Nephron progenitor cell (in vitro differentiated cells): ENCODE measurements at regions not wholly inside any gene's neighbourhood (a gene's known extent, or its start where the extent isn't known, plus 50 kb on each side); places are given as distances from the start of the nearest gene placed in this dataset.

Source experiments
- DNase-seq: peaks from one replicate; pipeline ENCODE4 v3.0.0; 2021
- H3K27ac Mint-ChIP-seq: 2 replicates; pipeline ENCODE4 v1.8.0; 2021; ENCODE audit warnings: mild to moderate bottlenecking, moderate library complexity, mixed read lengths
- H3K27me3 Mint-ChIP-seq: 2 replicates; pipeline ENCODE4 v1.8.0; 2021; ENCODE audit warnings: mild to moderate bottlenecking, low read depth, mixed read lengths; ENCODE audit not compliant: poor library complexity
- H3K36me3 Mint-ChIP-seq: 2 replicates; pipeline ENCODE4 v1.8.0; 2021; ENCODE audit warnings: low read depth, mixed read lengths
- H3K4me1 Mint-ChIP-seq: 2 replicates; pipeline ENCODE4 v1.8.0; 2021; ENCODE audit warnings: mixed read lengths
- H3K4me3 Mint-ChIP-seq: 2 replicates; pipeline ENCODE4 v1.8.0; 2021; ENCODE audit warnings: mild to moderate bottlenecking, moderate library complexity, mixed read lengths
- H3K9me3 Mint-ChIP-seq: 2 replicates; pipeline ENCODE4 v1.8.0; 2021; ENCODE audit warnings: mild to moderate bottlenecking, moderate library complexity, mixed read lengths
- TF ChIP-seq, protein P1 (sequence below): fragments of 200-600 bp; sonication (generic); IDR thresholded peaks from 2 replicates; pipeline ENCODE4 v1.5.0; 2021; ENCODE audit warnings: antibody characterized with exemption

DNA sequence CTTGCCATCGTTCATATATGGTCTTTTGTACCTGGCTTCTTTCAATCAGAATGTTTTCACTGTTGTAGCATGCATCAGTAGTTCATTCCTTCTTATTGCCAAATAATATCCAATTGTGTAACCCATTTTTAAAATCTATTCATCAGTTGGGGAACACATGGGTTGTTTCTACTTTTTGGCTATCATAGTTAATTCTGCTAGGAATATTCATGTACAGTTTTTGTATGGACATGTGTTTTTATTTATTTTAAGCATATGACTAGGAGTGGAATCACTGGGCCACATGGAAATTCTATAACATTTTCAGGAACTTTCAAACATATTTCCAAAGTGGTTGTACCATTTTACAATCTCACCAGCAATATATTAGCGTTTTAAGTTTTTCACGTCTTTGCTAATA, 151.9 kb upstream of the PRNP start:
- Mint-ChIP-seq H3K27me3 (peaks cover 17% of the 10 kb centered on the region), H3K27ac (no peak overlapping the region), H3K4me3 (no peak overlapping the region), H3K4me1 (no peaks in the 10 kb centered on the region), H3K36me3 (no peaks in the 10 kb centered on the region), H3K9me3 (peaks cover 4% of the 10 kb centered on the region)
- no peak for DNase-seq
- TF ChIP-seq, protein P1, sequence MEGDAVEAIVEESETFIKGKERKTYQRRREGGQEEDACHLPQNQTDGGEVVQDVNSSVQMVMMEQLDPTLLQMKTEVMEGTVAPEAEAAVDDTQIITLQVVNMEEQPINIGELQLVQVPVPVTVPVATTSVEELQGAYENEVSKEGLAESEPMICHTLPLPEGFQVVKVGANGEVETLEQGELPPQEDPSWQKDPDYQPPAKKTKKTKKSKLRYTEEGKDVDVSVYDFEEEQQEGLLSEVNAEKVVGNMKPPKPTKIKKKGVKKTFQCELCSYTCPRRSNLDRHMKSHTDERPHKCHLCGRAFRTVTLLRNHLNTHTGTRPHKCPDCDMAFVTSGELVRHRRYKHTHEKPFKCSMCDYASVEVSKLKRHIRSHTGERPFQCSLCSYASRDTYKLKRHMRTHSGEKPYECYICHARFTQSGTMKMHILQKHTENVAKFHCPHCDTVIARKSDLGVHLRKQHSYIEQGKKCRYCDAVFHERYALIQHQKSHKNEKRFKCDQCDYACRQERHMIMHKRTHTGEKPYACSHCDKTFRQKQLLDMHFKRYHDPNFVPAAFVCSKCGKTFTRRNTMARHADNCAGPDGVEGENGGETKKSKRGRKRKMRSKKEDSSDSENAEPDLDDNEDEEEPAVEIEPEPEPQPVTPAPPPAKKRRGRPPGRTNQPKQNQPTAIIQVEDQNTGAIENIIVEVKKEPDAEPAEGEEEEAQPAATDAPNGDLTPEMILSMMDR, result no peak

DNA sequence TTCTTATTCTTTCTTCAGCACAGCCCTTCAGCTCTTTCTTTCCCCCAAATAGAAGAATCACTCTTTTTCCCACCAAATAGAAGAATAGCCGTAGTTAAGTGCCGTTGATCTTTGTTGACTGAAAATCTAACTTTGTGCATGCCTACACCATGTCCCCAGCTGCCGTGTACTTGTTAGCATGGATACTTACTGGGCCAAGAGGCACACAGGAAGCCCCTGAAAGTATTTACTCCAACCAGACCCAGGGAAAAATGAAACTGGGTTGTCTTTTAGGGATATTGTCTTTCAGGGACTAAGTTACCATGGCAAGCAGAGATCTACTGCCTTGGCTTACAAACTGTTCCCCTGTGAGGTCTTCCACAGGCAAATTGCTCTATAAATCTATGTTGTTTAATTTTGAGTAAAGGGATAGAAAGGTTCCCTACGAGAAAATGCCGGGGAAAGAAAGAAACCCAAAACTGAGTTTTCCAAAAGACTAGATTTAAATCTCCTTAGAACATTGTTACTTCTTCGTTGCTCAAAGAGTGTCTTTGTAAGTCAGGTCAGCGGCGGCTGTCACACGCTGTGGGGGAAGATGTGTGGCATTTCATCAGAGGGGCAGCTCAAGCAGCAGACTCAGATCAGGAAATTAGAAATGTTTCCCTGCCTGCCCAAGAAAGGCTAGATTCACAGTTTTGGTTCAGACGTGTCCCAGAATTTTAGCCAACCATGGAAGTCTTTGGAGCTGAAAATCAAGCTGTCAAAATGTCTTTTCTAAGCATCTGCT, 152.7 kb upstream of the PRNP start:
- Mint-ChIP-seq H3K4me1 (no peaks in the 10 kb centered on the region), H3K9me3 (peaks cover 11% of the 10 kb centered on the region), H3K36me3 (no peaks in the 10 kb centered on the region), H3K4me3 (no peak overlapping the region), H3K27me3 (peaks cover 14% of the 10 kb centered on the region), H3K27ac (no peak overlapping the region)
- no peak for DNase-seq
- TF ChIP-seq, protein P1, result no peak

DNA sequence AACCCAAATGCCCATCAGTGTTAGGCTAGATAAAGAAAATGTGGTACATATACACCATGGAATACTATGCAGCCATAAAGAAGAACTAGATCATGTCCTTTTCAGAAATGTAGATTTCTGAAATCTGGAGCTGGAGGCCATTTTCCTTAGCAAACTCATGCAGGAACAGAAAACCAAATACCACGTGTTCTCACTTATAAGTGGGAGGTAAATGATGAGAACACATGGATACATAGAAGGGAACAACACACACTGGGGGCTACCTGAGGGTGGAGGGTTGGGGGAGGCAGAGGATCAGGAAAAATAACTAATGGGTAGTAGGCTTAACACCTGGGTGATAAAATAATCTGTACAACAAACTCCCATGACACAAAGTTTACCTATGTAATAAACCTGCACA, 153.5 kb upstream of the PRNP start:
- H3K36me3 Mint-ChIP-seq, result no peaks in the 10 kb centered on the region
- H3K27ac Mint-ChIP-seq, result no peak overlapping the region
- peaks cover 14% of the 10 kb centered on the region for H3K27me3 Mint-ChIP-seq
- H3K4me3 Mint-ChIP-seq, result no peak overlapping the region
- TF ChIP-seq, protein P1, result no peak
- DNase-seq, result no peak
- no peaks in the 10 kb centered on the region for H3K4me1 Mint-ChIP-seq
- H3K9me3 Mint-ChIP-seq, result peaks cover 19% of the 10 kb centered on the region

DNA sequence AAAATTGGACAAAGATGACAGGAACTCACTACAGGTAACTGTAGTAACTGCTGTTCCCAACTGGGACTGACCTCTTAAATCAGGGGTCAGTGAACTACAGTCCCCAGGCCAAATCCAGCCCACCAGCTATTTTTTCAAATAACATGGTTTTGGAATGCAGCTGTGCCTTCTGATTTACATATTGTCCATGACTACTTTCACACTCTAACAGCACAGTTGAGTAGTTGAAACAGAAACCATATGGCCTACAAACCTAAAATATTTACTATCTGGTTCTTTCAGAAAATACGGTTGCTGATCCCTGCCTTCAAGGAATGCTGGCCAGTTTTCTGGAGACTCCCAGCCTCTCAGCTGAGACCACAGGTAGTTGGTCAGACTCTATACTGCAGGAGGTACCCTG, 161.5 kb upstream of the PRNP start:
- no peak for DNase-seq
- H3K36me3 Mint-ChIP-seq, result no peaks in the 10 kb centered on the region
- H3K9me3 Mint-ChIP-seq, result peaks cover 19% of the 10 kb centered on the region
- no peak overlapping the region for H3K27ac Mint-ChIP-seq
- no peak overlapping the region for H3K4me3 Mint-ChIP-seq
- no peaks in the 10 kb centered on the region for H3K4me1 Mint-ChIP-seq
- H3K27me3 Mint-ChIP-seq, result peaks cover 4% of the 10 kb centered on the region
- TF ChIP-seq, protein P1, result no peak

DNA sequence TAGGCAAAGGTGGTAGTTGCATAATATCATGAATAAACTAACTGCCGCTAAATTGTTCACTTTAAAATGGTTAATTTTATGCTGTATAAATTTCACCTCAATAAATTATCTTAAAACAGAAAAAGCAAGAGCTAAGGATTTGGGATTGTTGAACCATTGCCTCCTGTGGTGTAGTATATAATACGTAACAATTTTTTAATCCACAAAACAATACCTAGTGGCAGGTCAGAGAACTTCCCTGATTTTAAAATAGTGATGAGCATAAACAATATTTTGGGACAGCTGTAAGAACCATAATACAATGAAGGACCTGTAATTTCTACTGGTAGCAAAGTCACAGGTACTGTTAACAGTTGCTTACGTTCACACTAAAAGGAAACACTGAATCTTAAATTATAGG, 161.9 kb upstream of the PRNP start:
- no peaks in the 10 kb centered on the region for H3K4me1 Mint-ChIP-seq
- H3K27me3 Mint-ChIP-seq, result peaks cover 6% of the 10 kb centered on the region
- H3K36me3 Mint-ChIP-seq, result no peaks in the 10 kb centered on the region
- DNase-seq, result no peak
- H3K9me3 Mint-ChIP-seq, result peaks cover 18% of the 10 kb centered on the region
- H3K4me3 Mint-ChIP-seq, result no peak overlapping the region
- TF ChIP-seq, protein P1, result no peak
- no peak overlapping the region for H3K27ac Mint-ChIP-seq

DNA sequence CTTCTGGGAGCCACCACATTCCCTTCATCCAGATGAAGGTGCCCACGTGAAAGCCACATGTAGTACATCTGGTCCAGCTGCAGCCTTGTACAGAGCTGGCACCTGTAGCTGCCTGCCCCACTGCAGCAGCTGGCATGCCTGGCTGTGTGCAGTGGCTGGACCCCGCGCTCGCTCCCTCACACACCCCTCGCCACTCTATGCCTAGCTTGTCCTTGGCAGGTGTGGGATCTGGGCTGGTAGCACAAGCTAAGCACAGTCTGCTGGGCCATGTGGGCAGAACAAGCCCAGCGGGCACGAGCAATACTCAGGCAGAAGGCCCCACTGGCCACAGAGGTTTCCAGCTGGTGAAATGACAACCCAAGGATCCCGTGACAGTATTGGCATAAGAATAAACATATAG, 163.9 kb upstream of the PRNP start:
- TF ChIP-seq, protein P1, result no peak
- no peaks in the 10 kb centered on the region for H3K9me3 Mint-ChIP-seq
- H3K27ac Mint-ChIP-seq, result no peak overlapping the region
- H3K27me3 Mint-ChIP-seq, result peaks cover 14% of the 10 kb centered on the region
- H3K36me3 Mint-ChIP-seq, result no peaks in the 10 kb centered on the region
- no peak overlapping the region for H3K4me3 Mint-ChIP-seq
- H3K4me1 Mint-ChIP-seq, result no peaks in the 10 kb centered on the region
- no peak for DNase-seq
